Pancreas (tissue), 10 donors: ENCODE measurements at regions not wholly inside any gene's neighbourhood (a gene's known extent, or its start where the extent isn't known, plus 50 kb on each side); places are given as distances from the start of the nearest gene placed in this dataset.

Source experiments
- ATAC-seq, 4 donors: fragments of 200-7000 bp; cut with Tn5 transposase; one replicate each; pipeline versions ENCODE4 v1.8.0 to v1.9.1; 2020; ENCODE audit warnings: mild to moderate bottlenecking in 4 of 4, moderate library complexity in 4 of 4
- DNase-seq, 6 donors: peaks; one replicate each; pipeline ENCODE4 v3.0.0-alpha.2; 2020
- FAIRE-seq: peaks from 2 replicates; lab custom pipeline; 2012; peaks lifted over from hg19 to GRCh38; lab: Jason Lieb, UNC
- H3K27ac ChIP-seq, 4 donors: fragments of 200-600 bp; sonication (generic); 1 replicate in 3 of 4; 2 replicates in 1 of 4; pipeline versions ENCODE4 v1.5.0 to v1.8.0; 2020
- H3K27me3 ChIP-seq, 4 donors: fragments of 200-600 bp; one replicate each; pipeline ENCODE4 v1.8.0; 2021
- H3K36me3 ChIP-seq, 3 donors: fragments of 200-600 bp; sonication (generic) in 1 of 3; one replicate each; pipeline versions ENCODE4 v1.5.0 to v1.8.0; 2020 to 2021
- H3K4me1 ChIP-seq, 3 donors: fragments of 200-600 bp; one replicate each; pipeline ENCODE4 v1.8.0; 2021
- H3K4me3 ChIP-seq, 4 donors: fragments of 200-600 bp; sonication (generic) in 2 of 4; one replicate each; pipeline versions ENCODE4 v1.5.0 to v1.8.0; 2020 to 2021
- H3K9me3 ChIP-seq, 4 donors: fragments of 200-600 bp; one replicate each; pipeline ENCODE4 v1.8.0; 2021
- CTCF ChIP-seq, 4 donors: fragments of 200-600 bp; sonication (generic) in 3 of 4; IDR thresholded peaks; one replicate each; pipeline versions ENCODE4 v1.5.0 to v1.8.0; 2021; ENCODE audit warnings: antibody characterized with exemption in 4 of 4
- WGBS, 2 donors: extraction: QIAGEN DNeasy Blood & Tissue Kit; methylation state at CpG; one replicate each; pipeline ENCODE4 v1.1.7; 2013; 5-methylcytosine and 5-hydroxymethylcytosine counted together
- intact Hi-C, 3 donors: fragments of 100-400 bp; cut with DNase I; formaldehyde crosslinking; loops; one replicate each; pipeline versions ENCODE4 v1.11.1 to v1.14.2; 2022
- donor health status: healthy with polysubstance abuse.
- donor health status: DM: no; HTN: no; CAD: no; lungs with moderate emphysema.
- donor health status: DM: no; HTN: no; CAD: no.
- donor health status: control.
- donor health status: control.
- donor health status: Bipolar disorder and iron deficiency.
- donor health status: DM: yes; HTN: yes; CAD: no.
- donor health status: DM: no; HTN: no; CAD: no.
- donor health status: DM: no; HTN: no; CAD: no.
- donor health status: DM: yes; HTN: yes; CAD: no.

GRCh38 chr22:48599346-48599745 is 1228.3 kb downstream of the BRD1 start:
- no peak for DNase-seq
- no peak overlapping the region for H3K27ac ChIP-seq
- no peaks in the 10 kb centered on the region for H3K4me1 ChIP-seq
- no peaks in the 10 kb centered on the region for H3K36me3 ChIP-seq
- H3K9me3 ChIP-seq = no peaks in the 10 kb centered on the region
- ATAC-seq = no peak
- intact Hi-C loops = no loop called here
- no peaks in the 10 kb centered on the region for H3K27me3 ChIP-seq
- no peak overlapping the region for H3K4me3 ChIP-seq
- WGBS, 2 donors = 70 to 82% methylated on average over 10 of the region's 10 CpGs
- TF ChIP-seq CTCF (IDR thresholded peaks at IDR 0.05) = no peak
- no peak for FAIRE-seq

- no peaks in the 10 kb centered on the region for H3K9me3 ChIP-seq
- intact Hi-C loops = no loop called here
- no peak for ATAC-seq
Measured at GRCh38 chr22:48596111-48596850, 1231.4 kb downstream of the BRD1 start.

GRCh38 chr22:48595511-48595905 is 1232.2 kb downstream of the BRD1 start:
- H3K9me3 ChIP-seq = no peaks in the 10 kb centered on the region
- DNase-seq = peak in 1 of 6 donors; percentile 39
- no peak overlapping the region for H3K27ac ChIP-seq
- no peaks in the 10 kb centered on the region for H3K36me3 ChIP-seq
- H3K4me1 ChIP-seq = no peaks in the 10 kb centered on the region
- intact Hi-C loops = no loop called here
- H3K4me3 ChIP-seq = no peak overlapping the region
- H3K27me3 ChIP-seq = no peaks in the 10 kb centered on the region
- TF ChIP-seq CTCF (IDR thresholded peaks at IDR 0.05) = no peak
- ATAC-seq = no peak
- WGBS, 2 donors = 50 to 61% methylated on average over 10 of the region's 10 CpGs
- FAIRE-seq = no peak

More at GRCh38 chr22:48596111-48596850, 1231.4 kb downstream of the BRD1 start:
- no peaks in the 10 kb centered on the region for H3K4me1 ChIP-seq
- no peak for TF ChIP-seq CTCF (IDR thresholded peaks at IDR 0.05)
- DNase-seq (peak in 1 of 6 donors; percentile 26), FAIRE-seq (no peak)
- H3K4me3 ChIP-seq = no peak overlapping the region
- H3K27me3 ChIP-seq = no peaks in the 10 kb centered on the region
- 80 to 88% methylated on average over 24 of the region's 24 CpGs for WGBS, 2 donors
- no peaks in the 10 kb centered on the region for H3K36me3 ChIP-seq
- H3K27ac ChIP-seq = no peak overlapping the region

GRCh38 chr22:48594757-48595510 is 1232.7 kb downstream of the BRD1 start:
- DNase-seq = peak in 1 of 6 donors; percentile 20
- WGBS, 2 donors = 60 to 76% methylated on average over 19 of the region's 19 CpGs
- no peak for TF ChIP-seq CTCF (IDR thresholded peaks at IDR 0.05)

More at GRCh38 chr22:48594757-48595510, 1232.7 kb downstream of the BRD1 start:
- H3K27ac ChIP-seq = no peak overlapping the region
- H3K27me3 ChIP-seq = no peaks in the 10 kb centered on the region
- no peaks in the 10 kb centered on the region for H3K9me3 ChIP-seq
- no peak overlapping the region for H3K4me3 ChIP-seq
- no peak for FAIRE-seq
- intact Hi-C loops = no loop called here
- H3K36me3 ChIP-seq = no peaks in the 10 kb centered on the region
- no peak for ATAC-seq
- H3K4me1 ChIP-seq = no peaks in the 10 kb centered on the region
